Esophagus muscularis mucosa (tissue), 4 donors: ENCODE measurements at regions not wholly inside any gene's neighbourhood (a gene's known extent, or its start where the extent isn't known, plus 50 kb on each side); places are given as distances from the start of the nearest gene placed in this dataset.

Source experiments
- CTCF ChIP-seq, 3 experiments: fragments of 200-600 bp in 2 of 3; fragments of 450-650 bp in 1 of 3; sonication (generic) in 2 of 3; IDR thresholded peaks; one replicate each; pipeline ENCODE4 v1.5.1; 2017 to 2019; ENCODE audit warnings: antibody characterized with exemption in 3 of 3, mild to moderate bottlenecking in 2 of 3, moderate library complexity in 1 of 3
- EP300 ChIP-seq: sonication (generic); formaldehyde crosslinking; IDR thresholded peaks from one replicate; pipeline ENCODE4 v1.6.1; 2017; ENCODE audit warnings: antibody characterized with exemption
- POLR2A ChIP-seq: fragments of 450-650 bp; IDR thresholded peaks from one replicate; pipeline ENCODE4 v1.6.1; 2017; ENCODE audit warnings: antibody characterized with exemption, moderate library complexity, mild to moderate bottlenecking, low read depth
- POLR2AphosphoS5 ChIP-seq, 2 donors: sonication (generic); formaldehyde crosslinking; IDR thresholded peaks; one replicate each; pipeline ENCODE4 v1.6.1; 2017; ENCODE audit warnings: antibody characterized with exemption in 2 of 2

- no peak for TF ChIP-seq CTCF (IDR thresholded peaks at IDR 0.05)
- peak; percentile 17 to 28 for TF ChIP-seq POLR2AphosphoS5 (IDR thresholded peaks at IDR 0.05)
- no peak for TF ChIP-seq POLR2A
- TF ChIP-seq EP300: no peak
Measured at GRCh38 chr1:39107341-39108290, 81.5 kb downstream of the NDUFS5 start.
